Naive thymus-derived CD4-positive, alpha-beta T cell (primary cell): ENCODE measurements at regions not wholly inside any gene's neighbourhood (a gene's known extent, or its start where the extent isn't known, plus 50 kb on each side); places are given as distances from the start of the nearest gene placed in this dataset.

Experiments
- ATAC-seq: fragments of 150-1000 bp; cut with Tn5 transposase; 2 replicates; pipeline ENCODE4 v1.10.0; 2021; ENCODE audit warnings: mild to moderate bottlenecking, moderate library complexity
- CTCF ChIA-PET: fragments of 350-600 bp; sonication (Branson Sonifier 250); formaldehyde crosslinking; loops from one replicate; lab custom pipeline; 2021; ENCODE audit warnings: antibody characterized with exemption; lab: Charles Lee
- POLR2A ChIA-PET: fragments of 350-600 bp; sonication (Branson Sonifier 250); formaldehyde crosslinking; loops from one replicate; lab custom pipeline; 2021; ENCODE audit warnings: antibody characterized with exemption, inconsistent platforms; lab: Charles Lee
- DNase-seq, 9 donors: peaks; one replicate each; pipeline versions ENCODE4 v3.0.0 to v3.0.0-alpha.2; 2020 to 2022; ENCODE audit warnings: mixed read lengths in 1 of 9
- H3K27ac ChIP-seq: one replicate; pipeline ENCODE4 v1.7.0; 2013; ENCODE audit warnings: mild to moderate bottlenecking, low read depth, low read length, moderate library complexity
- H3K27me3 ChIP-seq, 2 donors: one replicate each; pipeline ENCODE4 v1.7.0; 2013; ENCODE audit warnings: low read length in 2 of 2, mild to moderate bottlenecking in 2 of 2, moderate library complexity in 2 of 2; ENCODE audit not compliant: control insufficient read depth in 2 of 2, insufficient read depth in 2 of 2
- H3K36me3 ChIP-seq, 3 experiments: 1 replicate in 2 of 3; 2 replicates in 1 of 3; pipeline ENCODE4 v1.7.0; 2013; ENCODE audit warnings: low read length in 3 of 3, mild to moderate bottlenecking in 3 of 3, moderate library complexity in 1 of 3; ENCODE audit not compliant: insufficient read depth in 3 of 3, control insufficient read depth in 2 of 3
- H3K4me1 ChIP-seq, 2 donors: one replicate each; pipeline ENCODE4 v1.7.0; 2013; ENCODE audit warnings: low read length in 2 of 2, mild to moderate bottlenecking in 2 of 2, moderate library complexity in 1 of 2; ENCODE audit not compliant: control insufficient read depth in 2 of 2, insufficient read depth in 2 of 2
- H3K4me3 ChIP-seq: 2 replicates; pipeline ENCODE4 v1.7.0; 2013; ENCODE audit warnings: mild to moderate bottlenecking, low read length
- H3K9me3 ChIP-seq, 3 experiments: 1 replicate in 2 of 3; 2 replicates in 1 of 3; pipeline ENCODE4 v1.7.0; 2013; ENCODE audit warnings: low read length in 3 of 3; ENCODE audit not compliant: control insufficient read depth in 2 of 3
- H3K27ac Mint-ChIP-seq, 9 donors: one replicate each; pipeline ENCODE4 v1.8.0; 2020 to 2022; ENCODE audit warnings: mixed read lengths in 9 of 9, mild to moderate bottlenecking in 8 of 9, moderate library complexity in 5 of 9, inconsistent platforms in 2 of 9
- H3K27me3 Mint-ChIP-seq, 5 donors: one replicate each; pipeline ENCODE4 v1.8.0; 2021 to 2022; ENCODE audit warnings: mixed read lengths in 5 of 5, mild to moderate bottlenecking in 1 of 5
- H3K36me3 Mint-ChIP-seq, 5 donors: one replicate each; pipeline ENCODE4 v1.8.0; 2020 to 2022; ENCODE audit warnings: mixed read lengths in 5 of 5, mild to moderate bottlenecking in 3 of 5, inconsistent platforms in 1 of 5
- H3K4me1 Mint-ChIP-seq, 7 donors: one replicate each; pipeline ENCODE4 v1.8.0; 2020 to 2022; ENCODE audit warnings: mixed read lengths in 7 of 7, mild to moderate bottlenecking in 3 of 7, inconsistent platforms in 1 of 7
- H3K4me3 Mint-ChIP-seq, 10 donors: one replicate each; pipeline ENCODE4 v1.8.0; 2020 to 2022; ENCODE audit warnings: mild to moderate bottlenecking in 10 of 10, mixed read lengths in 10 of 10, moderate library complexity in 6 of 10, inconsistent platforms in 2 of 10
- H3K9me3 Mint-ChIP-seq, 11 donors: one replicate each; pipeline ENCODE4 v1.8.0; 2020 to 2022; ENCODE audit warnings: mixed read lengths in 11 of 11, mild to moderate bottlenecking in 4 of 11, inconsistent platforms in 1 of 11, moderate library complexity in 1 of 11
- intact Hi-C, 2 donors: fragments of 100-400 bp; cut with micrococcal nuclease; formaldehyde crosslinking; loops; one replicate each; pipeline ENCODE4 v1.15.1; 2023

- Mint-ChIP-seq H3K4me3 (no peak overlapping the region), H3K9me3 (peaks cover 0 to 2% (median 0%) of the 10 kb centered on the region in 11 donors)
Measured at GRCh38 chr7:1314908-1315450, 82.3 kb downstream of the UNCX start.

GRCh38 chr7:1316086-1316485, 83.4 kb downstream of the UNCX start:
- H3K27me3 Mint-ChIP-seq, result peaks cover 0 to 8% (median 0%) of the 10 kb centered on the region in 5 donors
- ChIA-PET CTCF (no interaction called here), POLR2A (no interaction called here)
- no peak for DNase-seq
- Histone ChIP-seq H3K27ac (no peak overlapping the region), H3K4me3 (no peak overlapping the region), H3K27me3 (no peaks in the 10 kb centered on the region), H3K4me1 (no peaks in the 10 kb centered on the region), H3K36me3 (no peaks in the 10 kb centered on the region), H3K9me3 (no peaks in the 10 kb centered on the region)
- intact Hi-C loops, result no loop called here
- peaks cover 0 to 2% (median 0%) of the 10 kb centered on the region in 11 donors for H3K9me3 Mint-ChIP-seq
- H3K4me3 Mint-ChIP-seq, result peak overlapping the region in 1 of 10 donors; percentile 52
- H3K4me1 Mint-ChIP-seq, result no peaks in the 10 kb centered on the region
- ATAC-seq, result no peak
- no peak overlapping the region for H3K27ac Mint-ChIP-seq
- H3K36me3 Mint-ChIP-seq, result no peaks in the 10 kb centered on the region

More at GRCh38 chr7:1314908-1315450, 82.3 kb downstream of the UNCX start:
- intact Hi-C loops, result no loop called here
- H3K9me3 ChIP-seq, result no peaks in the 10 kb centered on the region
- H3K4me1 ChIP-seq, result no peaks in the 10 kb centered on the region
- Mint-ChIP-seq H3K4me1 (no peaks in the 10 kb centered on the region), H3K27me3 (peaks cover 0 to 8% (median 0%) of the 10 kb centered on the region in 5 donors), H3K27ac (no peak overlapping the region), H3K36me3 (no peaks in the 10 kb centered on the region)
- no peaks in the 10 kb centered on the region for H3K27me3 ChIP-seq
- DNase-seq (no peak), ATAC-seq (no peak)
- H3K27ac ChIP-seq, result no peak overlapping the region
- H3K4me3 ChIP-seq, result no peak overlapping the region
- H3K36me3 ChIP-seq, result no peaks in the 10 kb centered on the region
- ChIA-PET POLR2A (no interaction called here), CTCF (no interaction called here)

- no peaks in the 10 kb centered on the region for H3K36me3 Mint-ChIP-seq
- Histone ChIP-seq H3K4me1 (no peaks in the 10 kb centered on the region), H3K4me3 (no peak overlapping the region), H3K27ac (no peak overlapping the region), H3K9me3 (no peaks in the 10 kb centered on the region), H3K36me3 (no peaks in the 10 kb centered on the region), H3K27me3 (no peaks in the 10 kb centered on the region)
- H3K9me3 Mint-ChIP-seq, result peaks cover 0 to 2% (median 0%) of the 10 kb centered on the region in 11 donors
- intact Hi-C loops, result no loop called here
- H3K4me3 Mint-ChIP-seq, result no peak overlapping the region
- ChIA-PET CTCF (no interaction called here), POLR2A (no interaction called here)
- no peaks in the 10 kb centered on the region for H3K4me1 Mint-ChIP-seq
- H3K27ac Mint-ChIP-seq, result no peak overlapping the region
- peaks cover 0 to 8% (median 0%) of the 10 kb centered on the region in 5 donors for H3K27me3 Mint-ChIP-seq
- ATAC-seq, result no peak
- no peak for DNase-seq
Measured at GRCh38 chr7:1317646-1318045, 85.0 kb downstream of the UNCX start.

GRCh38 chr7:1318051-1318450, 85.4 kb downstream of the UNCX start:
- ChIA-PET CTCF (no interaction called here), POLR2A (no interaction called here)
- Histone ChIP-seq H3K4me1 (no peaks in the 10 kb centered on the region), H3K36me3 (no peaks in the 10 kb centered on the region), H3K4me3 (no peak overlapping the region), H3K9me3 (no peaks in the 10 kb centered on the region), H3K27ac (no peak overlapping the region), H3K27me3 (no peaks in the 10 kb centered on the region)
- H3K4me1 Mint-ChIP-seq, result no peaks in the 10 kb centered on the region
- no peaks in the 10 kb centered on the region for H3K36me3 Mint-ChIP-seq
- ATAC-seq (no peak), DNase-seq (peak in 1 of 9 donors; percentile 6)
- no peak overlapping the region for H3K27ac Mint-ChIP-seq
- peaks cover 0 to 8% (median 0%) of the 10 kb centered on the region in 5 donors for H3K27me3 Mint-ChIP-seq
- intact Hi-C loops, result no loop called here
- no peak overlapping the region for H3K4me3 Mint-ChIP-seq
- H3K9me3 Mint-ChIP-seq, result peaks cover 0 to 2% (median 0%) of the 10 kb centered on the region in 11 donors

GRCh38 chr7:1318661-1319060, 86.0 kb downstream of the UNCX start:
- Histone ChIP-seq H3K36me3 (no peaks in the 10 kb centered on the region), H3K27me3 (no peaks in the 10 kb centered on the region), H3K4me3 (no peak overlapping the region), H3K4me1 (no peaks in the 10 kb centered on the region), H3K27ac (no peak overlapping the region), H3K9me3 (no peaks in the 10 kb centered on the region)
- Mint-ChIP-seq H3K27me3 (peaks cover 0 to 14% (median 0%) of the 10 kb centered on the region in 5 donors), H3K27ac (no peak overlapping the region), H3K4me1 (no peaks in the 10 kb centered on the region), H3K9me3 (peaks cover 0 to 2% (median 0%) of the 10 kb centered on the region in 11 donors), H3K36me3 (no peaks in the 10 kb centered on the region), H3K4me3 (no peak overlapping the region)
- CTCF ChIA-PET, result no interaction called here
- intact Hi-C loops, result no loop called here
- ATAC-seq, result no peak
- peak in 1 of 9 donors; percentile 7 for DNase-seq
- POLR2A ChIA-PET, result no interaction called here

GRCh38 chr7:1320616-1321240, 88.1 kb downstream of the UNCX start:
- intact Hi-C loops, result no loop called here
- Mint-ChIP-seq H3K9me3 (peaks cover 0 to 2% (median 0%) of the 10 kb centered on the region in 11 donors), H3K27me3 (peaks cover 3 to 21% (median 5%) of the 10 kb centered on the region in 5 donors), H3K36me3 (no peaks in the 10 kb centered on the region), H3K4me3 (no peak overlapping the region), H3K27ac (peak overlapping the region in 1 of 9 donors; percentile 25), H3K4me1 (peaks cover 0 to 2% (median 0%) of the 10 kb centered on the region in 7 donors)
- Histone ChIP-seq H3K9me3 (no peaks in the 10 kb centered on the region), H3K36me3 (no peaks in the 10 kb centered on the region), H3K27me3 (no peaks in the 10 kb centered on the region), H3K4me3 (no peak overlapping the region), H3K4me1 (no peaks in the 10 kb centered on the region), H3K27ac (no peak overlapping the region)
- DNase-seq (peak in 1 of 9 donors; percentile 3), ATAC-seq (no peak)
- ChIA-PET CTCF (no interaction called here), POLR2A (no interaction called here)
